HG03442 (cell line): ENCODE measurements at regions not wholly inside any gene's neighbourhood (a gene's known extent, or its start where the extent isn't known, plus 50 kb on each side); places are given as distances from the start of the nearest gene placed in this dataset.
"Not testable (repeated sequence)": the region's sequence is repeated elsewhere in the genome, so short reads cannot be mapped to it uniquely, and the experiment has no call there.

Source experiments
- ATAC-seq: cut with Tn5 transposase; IDR thresholded peaks from one replicate; pipeline ENCODE4 v1.9.1; 2021; ENCODE audit warnings: mild to moderate bottlenecking, moderate library complexity; ENCODE audit not compliant: unreplicated experiment

DNA sequence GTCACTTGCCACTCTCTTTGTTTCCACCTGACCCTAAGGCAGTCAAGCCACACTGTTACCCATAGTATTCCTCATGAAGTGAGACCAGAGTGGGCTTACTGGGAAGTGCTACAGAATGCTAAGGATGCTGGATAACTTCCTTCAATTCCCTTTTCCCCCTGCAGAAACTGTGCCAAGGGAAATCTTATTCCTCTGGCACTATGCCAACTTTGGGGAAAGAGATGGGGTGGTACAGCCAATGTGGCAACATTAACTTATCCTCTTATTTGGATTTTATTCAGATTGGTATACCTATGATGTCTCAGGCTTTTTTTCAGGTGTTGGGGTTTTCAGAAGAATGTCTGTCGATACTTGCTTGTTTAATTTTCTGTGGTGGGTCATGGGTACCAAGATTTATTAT, 599.4 kb upstream of the PBX1 start:
- no peak for ATAC-seq

DNA sequence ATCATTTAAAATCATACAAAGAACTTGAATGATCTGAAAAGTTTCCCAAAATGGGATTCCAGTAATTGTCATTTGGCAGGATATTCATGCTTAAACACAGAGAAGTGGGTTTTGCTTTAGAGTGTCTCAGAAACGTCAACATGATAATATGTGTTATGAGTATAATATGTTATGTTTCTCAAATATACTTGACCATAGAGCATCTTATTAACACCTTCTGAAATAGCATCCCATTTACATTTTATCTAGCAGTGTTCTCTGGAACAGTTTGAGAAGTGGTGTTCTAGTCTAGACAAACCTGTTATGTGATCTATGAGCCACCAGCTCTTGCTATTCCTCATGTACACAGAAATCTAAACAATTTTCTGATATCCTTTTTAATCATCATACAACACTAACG, 588.8 kb upstream of the PBX1 start:
- no peak for ATAC-seq

DNA sequence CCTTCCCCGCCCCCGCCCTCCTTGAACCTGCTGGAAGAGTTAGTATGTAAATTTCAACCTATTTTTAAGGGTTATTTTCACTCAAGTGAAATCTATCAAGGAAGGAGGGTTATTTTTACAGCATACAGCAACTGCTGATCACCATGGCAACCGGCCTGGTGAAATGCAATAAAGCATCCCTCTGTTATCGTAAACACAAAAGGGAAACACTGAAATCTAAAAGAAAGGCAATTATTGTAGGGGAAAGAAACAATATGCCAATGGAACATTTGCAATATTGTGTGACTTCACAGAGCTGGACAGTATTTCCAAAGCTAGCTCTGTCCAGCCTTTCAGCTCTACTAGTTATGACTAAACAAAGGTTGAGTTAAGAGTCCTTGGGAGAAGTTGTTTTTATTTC, 588.3 kb upstream of the PBX1 start:
- ATAC-seq = no peak

DNA sequence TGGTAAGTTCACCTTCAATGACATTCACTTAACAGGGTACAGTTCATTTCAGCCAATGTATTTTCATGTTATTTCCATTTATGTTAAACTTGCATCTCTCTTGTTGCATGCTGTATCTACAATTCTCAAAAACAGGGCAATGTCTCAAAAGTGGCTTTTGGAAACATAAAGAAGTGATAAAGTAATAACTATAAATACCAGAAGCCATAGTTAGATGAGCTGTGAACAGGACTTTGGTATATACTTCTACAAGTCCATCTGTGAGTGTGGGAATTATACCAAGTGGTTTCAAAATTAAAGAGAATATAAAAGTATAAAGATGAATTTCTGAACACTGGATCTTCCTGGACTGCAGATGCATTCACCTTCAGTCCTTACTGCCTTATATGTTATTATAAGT, 585.4 kb upstream of the PBX1 start:
- no peak for ATAC-seq

DNA sequence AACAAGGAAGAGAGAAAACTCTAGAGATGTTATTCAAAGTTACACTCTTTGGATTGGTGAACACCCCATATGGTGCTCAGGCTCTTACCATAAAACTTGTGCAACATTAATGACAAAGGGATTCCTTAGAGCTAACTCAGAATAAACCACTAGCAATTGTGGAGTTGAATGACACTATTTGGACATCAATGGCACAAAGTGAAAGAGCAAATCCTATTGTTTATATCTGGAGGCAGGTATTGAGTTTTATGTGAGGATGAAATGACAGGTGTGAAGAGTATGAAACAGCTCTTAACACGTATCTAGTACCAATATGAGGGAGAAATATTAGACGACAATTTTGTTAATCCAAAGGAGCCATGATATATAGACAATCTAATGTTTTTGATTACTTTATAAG, 584.9 kb upstream of the PBX1 start:
- ATAC-seq = no peak

DNA sequence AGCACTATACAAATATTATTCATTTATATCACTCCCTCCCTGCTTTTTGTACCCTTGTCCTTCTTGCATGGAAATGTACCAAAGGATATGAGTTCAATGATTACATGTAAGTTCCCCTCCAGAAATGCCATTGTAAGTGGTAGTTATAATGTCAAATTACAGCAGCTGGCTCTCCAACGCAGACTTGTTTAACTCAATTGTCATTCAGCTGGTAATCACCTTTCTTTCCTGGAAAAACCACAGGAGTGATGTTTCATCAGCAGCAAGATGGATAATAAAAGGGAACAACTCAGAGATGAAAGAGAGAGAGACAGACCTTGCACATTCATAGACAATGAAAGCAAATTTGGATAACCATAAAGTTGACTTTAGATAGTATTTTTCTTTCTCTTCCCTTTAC, 578.6 kb upstream of the PBX1 start:
- ATAC-seq = no peak

DNA sequence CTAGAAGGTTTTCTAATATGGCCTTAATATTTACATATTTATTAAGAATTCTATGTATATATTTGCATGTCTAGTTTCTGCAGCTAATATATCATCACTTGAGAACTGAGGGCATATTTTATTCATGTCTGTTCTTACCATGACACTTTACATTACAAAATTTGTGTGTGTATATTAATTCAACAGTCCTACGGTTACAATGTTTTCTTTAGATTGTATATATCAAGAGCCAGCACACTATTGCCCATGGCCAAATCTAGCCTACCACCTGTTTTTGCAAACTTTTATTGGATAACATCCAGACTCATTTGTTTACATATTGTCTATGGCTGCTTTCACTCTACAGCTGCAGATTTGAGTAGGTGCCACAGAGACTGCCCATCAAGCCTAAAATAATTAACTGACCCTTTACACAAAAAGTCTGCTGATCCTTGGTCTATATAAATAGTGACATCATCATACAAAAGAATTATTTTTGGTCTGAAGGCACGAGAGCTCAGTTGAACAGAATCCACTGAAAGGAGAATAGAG, 577.4 kb upstream of the PBX1 start:
- no peak for ATAC-seq

DNA sequence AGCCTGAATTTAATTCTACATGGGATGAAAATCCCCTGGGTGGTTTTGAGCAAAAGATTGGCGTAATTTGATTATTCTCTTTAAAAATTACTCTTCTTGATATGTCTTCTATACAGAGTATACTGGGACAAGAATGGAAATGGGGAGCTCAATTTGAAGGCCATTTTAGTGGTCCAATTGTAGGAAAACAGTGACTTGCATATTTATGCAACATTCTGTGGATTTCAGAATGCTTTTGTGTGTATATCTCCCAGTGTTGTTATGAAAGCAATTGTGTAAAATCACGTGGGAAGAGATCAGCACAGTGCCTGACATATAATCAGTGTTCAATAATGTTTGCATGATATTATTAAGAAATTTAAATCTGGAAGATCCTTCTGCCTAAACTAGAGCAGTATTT, 575.9 kb upstream of the PBX1 start:
- no peak for ATAC-seq

DNA sequence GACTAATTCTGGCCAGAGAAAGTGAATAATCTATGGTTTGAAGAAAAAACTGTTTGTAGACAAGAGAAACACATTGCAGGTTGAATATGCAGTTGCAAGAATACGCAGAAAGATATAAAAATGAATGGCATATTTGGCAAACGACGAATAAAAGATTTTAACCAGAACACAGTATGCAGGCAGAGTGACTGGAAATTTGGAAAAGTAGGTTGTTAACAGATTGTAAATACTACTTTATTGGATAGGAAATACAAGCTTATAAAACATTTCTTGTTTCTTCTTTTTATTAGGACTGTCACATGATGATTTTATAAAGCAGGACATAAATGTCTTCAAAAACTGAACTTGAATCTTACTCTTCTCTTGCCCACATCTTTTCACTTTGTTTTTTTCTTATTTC, 573.3 kb upstream of the PBX1 start:
- ATAC-seq = no peak

DNA sequence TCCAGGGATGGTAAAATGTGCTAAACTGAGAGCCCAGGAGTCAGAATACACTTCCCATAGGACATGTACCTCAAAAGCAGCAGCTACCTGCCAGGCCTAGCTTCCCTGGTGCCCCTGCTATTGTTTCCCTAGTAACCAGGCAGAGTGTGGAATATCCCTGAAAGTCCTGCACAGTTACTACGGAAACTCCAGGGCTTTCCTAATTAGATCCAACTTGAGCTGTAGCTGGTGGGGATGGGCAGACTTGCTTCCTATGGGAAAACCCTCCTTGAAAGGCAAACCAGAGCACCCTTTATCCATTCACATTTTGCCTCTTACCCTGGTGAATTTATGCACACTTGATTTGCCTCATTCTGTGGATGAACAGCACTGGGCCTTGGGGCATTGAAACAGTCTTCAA, 559.9 kb upstream of the PBX1 start:
- no peak for ATAC-seq

DNA sequence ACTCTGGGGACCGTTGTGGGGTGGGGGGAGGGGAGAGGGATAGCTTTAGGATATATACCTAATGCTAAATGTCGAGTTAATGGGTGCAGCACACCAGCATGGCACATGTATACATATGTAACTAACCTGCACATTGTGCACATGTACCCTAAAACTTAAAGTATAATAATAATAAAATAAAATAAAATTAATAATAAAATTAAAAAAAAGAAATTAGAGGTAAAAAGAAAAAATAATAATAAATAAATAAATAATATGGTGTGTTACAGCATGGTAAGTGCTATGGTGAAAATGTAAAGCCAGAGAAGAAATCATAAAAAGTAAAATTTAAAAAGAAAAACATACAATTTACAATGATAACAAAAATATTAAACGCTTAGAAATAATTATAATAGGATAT, 552.8 kb upstream of the PBX1 start:
- not testable (repeated sequence) for ATAC-seq

DNA sequence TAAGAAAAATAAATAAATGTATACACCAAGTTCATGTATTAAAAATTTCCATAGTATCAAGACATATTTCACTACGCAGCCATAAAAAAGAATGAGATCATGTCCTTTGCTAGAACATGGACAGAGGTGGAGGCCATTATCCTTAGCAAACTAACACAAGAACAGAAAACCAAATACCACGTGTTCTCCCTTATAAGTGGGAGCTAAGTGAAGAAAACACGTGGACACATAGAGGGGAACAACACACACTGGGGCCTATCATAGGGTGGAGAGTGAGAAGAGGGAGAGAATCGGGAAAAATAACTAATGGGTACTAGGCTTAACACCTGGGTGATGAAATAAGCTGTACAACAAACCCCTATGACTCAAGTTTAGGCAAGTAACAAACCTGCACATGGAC, 552.4 kb upstream of the PBX1 start:
- no peak for ATAC-seq

DNA sequence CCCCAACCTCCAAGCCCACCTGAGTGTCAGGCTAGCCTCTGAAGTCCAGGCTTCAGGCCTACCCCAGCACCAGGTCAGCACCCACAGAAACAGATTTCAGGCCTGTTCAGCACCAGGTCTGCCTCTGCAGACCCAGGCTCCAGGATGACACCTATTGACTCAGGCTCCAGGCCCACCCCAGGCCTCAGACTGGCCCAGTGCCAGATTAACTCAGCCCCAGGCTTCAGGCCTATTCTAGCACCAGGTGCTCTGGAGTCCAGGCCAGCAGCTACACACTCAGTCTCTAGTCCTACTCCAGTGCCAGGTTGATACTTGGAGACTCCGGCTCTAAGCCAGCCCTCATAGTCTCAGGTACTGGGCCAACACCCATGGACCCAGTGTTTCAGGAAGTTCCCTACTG, 541.7 kb upstream of the PBX1 start:
- no peak for ATAC-seq

DNA sequence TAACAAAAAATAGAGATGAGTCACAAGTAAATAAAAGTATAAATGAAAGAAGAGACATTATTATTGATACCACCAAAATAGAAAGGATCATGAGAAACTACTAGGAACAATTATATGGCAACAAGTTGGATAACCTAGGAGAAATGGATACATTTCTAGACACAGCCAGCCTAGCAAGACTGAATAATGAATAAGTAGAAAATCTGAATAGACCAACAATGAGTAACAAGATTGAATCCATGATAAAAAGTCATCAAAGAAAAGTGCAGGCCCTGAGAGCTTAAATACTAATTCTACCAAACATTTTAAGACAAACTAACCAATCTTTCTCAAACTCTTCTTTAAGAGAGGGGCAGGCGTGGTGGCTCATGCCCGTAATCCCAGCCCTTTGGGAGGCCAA, 538.6 kb upstream of the PBX1 start:
- ATAC-seq = no peak

DNA sequence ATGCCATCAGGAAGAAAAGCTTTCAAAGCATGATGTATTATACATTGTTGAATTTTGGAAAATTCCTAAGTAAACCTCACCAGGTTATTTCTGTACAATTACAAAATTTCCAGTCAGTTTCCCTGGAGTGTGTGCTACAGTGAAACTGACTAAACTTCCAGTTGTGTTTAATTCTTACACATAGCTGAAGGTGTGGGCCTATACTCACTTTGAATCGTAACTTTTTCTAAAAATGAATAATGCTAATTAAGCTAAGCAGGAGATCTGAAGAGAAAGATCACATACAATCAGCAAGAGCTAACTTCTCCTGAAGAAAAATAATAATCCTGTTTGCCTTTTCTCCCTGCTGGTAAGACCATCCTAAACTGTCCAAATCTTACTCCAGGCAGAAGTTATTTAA, 537.2 kb upstream of the PBX1 start:
- ATAC-seq = no peak

DNA sequence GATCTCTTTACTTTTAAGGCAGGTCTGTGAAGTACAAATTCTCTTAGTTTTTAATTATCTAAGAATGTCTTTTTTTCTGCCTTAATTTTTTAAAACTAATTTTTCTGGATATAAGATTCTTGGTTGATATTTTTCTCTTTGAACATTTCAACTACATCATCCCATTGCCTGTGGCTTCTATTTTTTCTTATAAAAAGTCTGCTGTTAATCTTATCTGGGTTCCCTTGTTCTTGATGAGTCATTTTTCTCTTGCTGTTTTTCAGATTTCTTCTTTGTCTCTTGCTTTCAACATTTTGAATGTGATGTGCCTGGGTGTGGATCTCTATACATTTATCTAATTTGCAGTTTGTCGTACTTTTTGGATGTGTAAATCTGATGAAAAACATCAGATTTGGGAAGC, 525.2 kb upstream of the PBX1 start:
- ATAC-seq = no peak

DNA sequence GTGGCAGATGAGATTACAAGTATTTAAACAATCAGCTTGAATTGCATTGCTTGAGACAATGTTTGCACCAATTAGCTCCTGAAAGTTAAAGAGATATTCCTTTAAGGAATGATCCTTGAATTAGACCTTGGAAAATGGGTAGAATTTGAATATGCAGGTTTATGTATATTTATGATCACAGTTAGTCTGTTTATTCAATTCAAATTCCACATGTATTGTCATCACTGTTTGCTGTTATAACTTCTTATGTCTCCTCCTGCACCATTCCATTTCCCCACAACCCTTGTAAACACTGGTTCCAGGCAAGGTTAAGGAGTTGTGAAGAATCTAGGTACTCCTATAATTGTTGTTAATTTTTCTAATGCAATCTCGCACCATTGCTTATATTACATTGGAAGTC, 518.2 kb upstream of the PBX1 start:
- ATAC-seq = no peak

DNA sequence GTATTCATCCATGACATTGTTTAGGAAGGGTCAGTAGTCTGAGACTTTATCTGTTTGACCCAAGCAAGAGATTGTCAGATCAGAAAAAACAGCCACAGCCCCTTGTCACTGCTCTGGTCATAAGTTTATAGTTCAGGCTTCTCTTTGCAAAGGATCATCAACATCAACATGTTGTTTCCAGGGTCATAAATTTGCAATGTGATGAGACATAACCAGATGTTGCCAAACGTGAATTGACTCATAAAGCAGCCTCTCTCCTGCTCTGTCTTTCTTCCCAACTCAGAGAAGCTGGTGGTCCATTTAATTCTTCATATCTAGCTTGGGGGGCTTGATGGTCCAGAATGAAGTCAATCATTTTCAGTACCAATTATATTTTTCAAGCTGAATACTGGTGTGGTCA, 507.2 kb upstream of the PBX1 start:
- no peak for ATAC-seq

DNA sequence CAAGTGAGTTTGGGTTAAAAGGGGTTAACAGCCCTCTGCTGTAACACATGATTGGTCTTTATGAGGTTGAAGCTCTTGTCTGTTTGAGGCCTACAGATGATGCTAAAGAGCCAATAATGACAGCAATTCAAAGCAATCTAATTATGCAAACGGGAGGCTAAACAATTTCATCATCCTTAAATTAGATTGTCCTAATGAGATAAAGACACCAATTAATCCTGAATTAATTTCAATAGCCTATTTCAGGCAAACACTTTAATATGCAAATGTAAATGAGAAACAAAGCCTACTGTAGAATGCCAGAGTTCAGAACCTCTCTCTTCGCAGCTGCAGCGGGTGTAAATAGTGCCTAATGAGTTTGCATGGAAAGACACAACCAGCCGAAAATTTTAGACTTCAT, 504.7 kb upstream of the PBX1 start:
- ATAC-seq = no peak

DNA sequence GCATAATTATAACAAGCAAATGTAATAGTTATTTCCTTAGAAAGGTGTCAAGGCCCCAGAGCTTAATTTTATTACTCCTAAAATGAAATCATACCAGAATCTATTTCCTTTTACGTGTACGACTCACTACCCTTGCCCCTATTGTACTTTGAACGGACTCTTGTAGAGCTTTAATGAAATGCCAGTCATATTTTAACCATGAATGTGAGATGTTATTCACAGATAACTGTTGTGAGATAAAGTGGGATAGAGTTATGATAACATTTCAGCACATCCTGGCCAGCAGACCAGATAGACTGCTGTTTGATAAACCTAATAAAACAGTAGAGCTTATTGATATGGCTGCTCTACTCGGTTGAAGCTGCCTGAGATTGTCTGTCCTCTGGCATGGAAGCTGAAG, 500.8 kb upstream of the PBX1 start:
- no peak for ATAC-seq

DNA sequence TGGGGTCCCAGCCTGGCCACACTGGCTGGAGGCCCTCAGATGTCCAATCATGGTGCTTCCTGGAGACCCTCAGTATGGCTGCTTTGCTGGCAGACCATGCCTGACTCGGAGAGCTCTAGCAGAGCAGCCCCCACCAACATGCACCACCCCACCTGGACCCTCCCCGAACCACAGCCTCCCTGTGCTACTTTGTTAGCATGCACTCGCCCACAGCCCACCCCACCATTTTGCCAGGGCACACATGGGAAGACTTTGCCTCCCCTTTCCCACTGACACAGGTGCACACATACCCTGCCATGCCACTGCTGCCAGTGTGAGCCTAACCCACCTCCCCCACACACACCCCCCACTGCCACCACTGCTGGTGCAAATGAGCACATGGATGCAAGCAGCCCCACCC, 497.5 kb upstream of the PBX1 start:
- ATAC-seq = no peak

DNA sequence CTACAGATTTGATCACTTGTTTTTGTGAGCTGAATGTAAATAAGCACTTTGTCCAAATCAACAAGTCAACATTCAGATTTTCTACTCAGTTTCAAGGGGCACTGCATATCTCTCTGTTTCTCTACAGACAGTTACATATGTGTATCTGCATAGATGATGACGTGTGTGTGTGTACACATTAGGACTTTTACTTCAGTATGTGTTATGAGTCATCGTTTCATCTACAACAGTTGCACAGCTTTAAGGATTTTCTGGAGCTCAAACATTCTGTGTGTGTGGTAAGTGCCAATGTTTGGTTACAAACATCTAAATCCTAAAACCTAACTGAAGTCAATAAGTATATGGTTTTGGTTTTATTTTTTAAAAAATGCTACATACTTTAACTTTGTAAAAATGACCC, 494.5 kb upstream of the PBX1 start:
- no peak for ATAC-seq

DNA sequence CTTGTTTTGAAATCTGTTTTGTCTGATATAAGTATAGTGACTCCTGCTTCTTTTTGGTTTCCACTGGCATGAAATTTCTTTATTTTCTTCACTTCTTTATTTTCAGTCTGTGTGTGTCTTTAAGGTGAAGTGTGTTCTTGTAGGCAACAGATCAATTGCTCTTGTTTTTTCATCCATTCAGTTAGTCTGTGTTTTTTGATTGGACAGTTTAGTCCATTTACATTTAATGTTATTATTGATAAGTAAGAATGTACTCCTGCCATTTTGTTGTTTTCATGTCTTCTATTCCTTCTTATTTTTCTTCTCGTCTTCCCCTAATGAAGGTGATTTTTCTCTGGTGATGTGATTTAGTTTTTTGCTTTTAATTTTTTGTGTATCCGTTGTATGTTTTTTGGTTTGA, 487.7 kb upstream of the PBX1 start:
- no peak for ATAC-seq

DNA sequence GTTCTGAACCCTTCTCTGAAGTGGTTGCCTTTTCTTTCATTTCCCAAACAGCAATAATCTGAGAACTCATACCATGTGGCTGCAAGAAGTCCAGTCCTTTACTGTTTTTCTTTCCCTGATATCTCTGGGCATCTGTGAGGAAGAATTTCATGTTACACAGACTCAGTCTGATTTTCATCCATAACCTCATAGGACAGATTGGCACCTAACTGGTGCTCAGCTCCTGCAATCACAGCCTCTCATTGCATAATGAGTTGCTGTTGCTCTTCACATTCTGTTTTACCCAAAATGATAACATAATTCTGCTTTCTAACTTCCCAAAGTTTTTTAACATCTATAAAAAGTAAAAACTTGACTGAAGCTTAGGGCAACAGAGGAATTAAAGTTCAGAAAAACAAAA, 472.2 kb upstream of the PBX1 start:
- no peak for ATAC-seq
